OCI-LY3 (cell line): ENCODE measurements at regions not wholly inside any gene's neighbourhood (a gene's known extent, or its start where the extent isn't known, plus 50 kb on each side); places are given as distances from the start of the nearest gene placed in this dataset.

Source experiments
- H2AFZ ChIP-seq: fragments of 200-600, 300-600 bp; shearing (Covaris generic); 2 replicates; pipeline ENCODE4 v1.6.0; 2014; ENCODE audit warnings: antibody characterized with exemption, low read depth, low read length
- H3K27ac ChIP-seq: fragments of 200-600, 300-600 bp; sonication (generic); 2 replicates; pipeline ENCODE4 v1.5.1; 2014; ENCODE audit warnings: mild to moderate bottlenecking, low read length, moderate library complexity, mixed read lengths
- H3K27me3 ChIP-seq: fragments of 200-600, 300-600 bp; sonication (generic); 2 replicates; pipeline ENCODE4 v1.6.1; 2014; ENCODE audit warnings: low read depth, low read length, mixed read lengths
- H3K36me3 ChIP-seq: fragments of 200-600, 300-600 bp; sonication (generic); replicated peaks from 2 replicates; pipeline ENCODE3; 2014; ENCODE audit warnings: low read depth, low read length, mixed read lengths
- H3K4me1 ChIP-seq: fragments of 300-600, 200-600 bp; sonication (generic); 2 replicates; pipeline ENCODE4 v1.6.1; 2014; ENCODE audit warnings: low read length, mixed read lengths
- H3K4me2 ChIP-seq: fragments of 200-600, 300-600 bp; sonication (generic); 2 replicates; pipeline ENCODE4 v1.6.1; 2014; ENCODE audit warnings: low read length, mixed read lengths
- H3K4me3 ChIP-seq: fragments of 300-600, 200-600 bp; sonication (generic); 2 replicates; pipeline ENCODE4 v1.5.1; 2014; ENCODE audit warnings: antibody characterized with exemption, mild to moderate bottlenecking, low read length, moderate library complexity
- H3K79me2 ChIP-seq: fragments of 300-600, 200-600 bp; shearing (Covaris generic); 2 replicates; pipeline ENCODE4 v1.6.1; 2014; ENCODE audit warnings: mild to moderate bottlenecking, low read length, mixed read lengths
- H3K9ac ChIP-seq: fragments of 300-600, 200-600 bp; shearing (Covaris generic); 2 replicates; pipeline ENCODE4 v1.6.0; 2014; ENCODE audit warnings: mild to moderate bottlenecking, low read length, moderate library complexity
- H3K9me3 ChIP-seq: fragments of 200-600, 300-600 bp; shearing (Covaris generic); 2 replicates; pipeline ENCODE4 v1.6.1; 2014; ENCODE audit warnings: low read length, mixed read lengths; ENCODE audit not compliant: insufficient read depth
- H4K20me1 ChIP-seq: fragments of 200-600, 300-600 bp; sonication (generic); 2 replicates; pipeline ENCODE4 v1.6.1; 2016; ENCODE audit warnings: low read length, mixed read lengths; ENCODE audit not compliant: insufficient read depth
- CTCF ChIP-seq: fragments of 200-600, 300-600 bp; sonication (generic); IDR thresholded peaks from 2 replicates; pipeline ENCODE4 v1.5.1; 2014; ENCODE audit warnings: antibody characterized with exemption, low read length, low read depth
- EZH2phosphoT487 ChIP-seq: fragments of 200-600 bp; shearing (Covaris generic); IDR thresholded peaks from 2 replicates; pipeline ENCODE4 v1.6.1; 2018; ENCODE audit warnings: antibody characterized with exemption, mixed run types, low read depth

- Histone ChIP-seq H3K4me2 (no peak overlapping the region), H3K9me3 (no peaks in the 10 kb centered on the region), H3K27me3 (no peaks in the 10 kb centered on the region), H3K4me1 (no peaks in the 10 kb centered on the region), H3K4me3 (no peak overlapping the region), H3K9ac (no peak overlapping the region), H3K27ac (no peak overlapping the region), H4K20me1 (no peaks in the 10 kb centered on the region), H3K36me3 (no peaks in the 10 kb centered on the region), H3K79me2 (no peaks in the 10 kb centered on the region), H2AFZ (no peak overlapping the region)
- TF ChIP-seq EZH2phosphoT487 (no peak), CTCF (no peak)
Measured at GRCh38 chr12:125567581-125567980, 502.3 kb downstream of the AACS start.

GRCh38 chr12:125568306-125568705 is 503.1 kb downstream of the AACS start:
- Histone ChIP-seq H3K9ac (no peak overlapping the region), H3K27me3 (no peaks in the 10 kb centered on the region), H3K36me3 (no peaks in the 10 kb centered on the region), H3K9me3 (no peaks in the 10 kb centered on the region), H3K79me2 (no peaks in the 10 kb centered on the region), H3K4me2 (no peak overlapping the region), H3K27ac (no peak overlapping the region), H2AFZ (no peak overlapping the region), H3K4me3 (no peak overlapping the region), H3K4me1 (no peaks in the 10 kb centered on the region), H4K20me1 (no peaks in the 10 kb centered on the region)
- TF ChIP-seq EZH2phosphoT487 (no peak), CTCF (no peak)

- H3K36me3 ChIP-seq, result no peaks in the 10 kb centered on the region
- H3K4me3 ChIP-seq, result no peak overlapping the region
- H4K20me1 ChIP-seq, result no peaks in the 10 kb centered on the region
- no peak overlapping the region for H2AFZ ChIP-seq
- TF ChIP-seq CTCF (no peak), EZH2phosphoT487 (no peak)
- no peak overlapping the region for H3K27ac ChIP-seq
- H3K4me1 ChIP-seq, result no peaks in the 10 kb centered on the region
- H3K9ac ChIP-seq, result no peak overlapping the region
- H3K79me2 ChIP-seq, result no peaks in the 10 kb centered on the region
- no peaks in the 10 kb centered on the region; the same call in 1 of the 2 replicates for H3K9me3 ChIP-seq
- no peak overlapping the region for H3K4me2 ChIP-seq
- H3K27me3 ChIP-seq, result no peaks in the 10 kb centered on the region
Measured at GRCh38 chr12:125573271-125573670, 508.0 kb downstream of the AACS start.

- no peaks in the 10 kb centered on the region for H3K27me3 ChIP-seq
- no peak for TF ChIP-seq EZH2phosphoT487
- TF ChIP-seq CTCF, result no peak
- peaks cover 2% of the 10 kb centered on the region; the same call in 1 of the 2 replicates for H3K9me3 ChIP-seq
- no peak overlapping the region for H3K9ac ChIP-seq
- H4K20me1 ChIP-seq, result no peaks in the 10 kb centered on the region
- H3K27ac ChIP-seq, result no peak overlapping the region
- peaks cover 9% of the 10 kb centered on the region for H3K4me1 ChIP-seq
- H3K79me2 ChIP-seq, result no peaks in the 10 kb centered on the region
- no peak overlapping the region for H3K4me3 ChIP-seq
- no peak overlapping the region for H2AFZ ChIP-seq
- H3K4me2 ChIP-seq, result no peak overlapping the region
- H3K36me3 ChIP-seq, result no peaks in the 10 kb centered on the region
Measured at GRCh38 chr12:125577334-125577733, 512.1 kb downstream of the AACS start.
